Activated CD8-positive, alpha-beta memory T cell treated with anti-CD3 and anti-CD28 coated beads, Interleukin-2, amount 50 U/mL, for 48 hours (primary cell): ENCODE measurements at regions not wholly inside any gene's neighbourhood (a gene's known extent, or its start where the extent isn't known, plus 50 kb on each side); places are given as distances from the start of the nearest gene placed in this dataset.
A peak's percentile ranks its signal among the peaks of the same experiment; 100 is the strongest.

Experiments
- DNase-seq: peaks from one replicate; pipeline ENCODE4 v3.0.0-alpha.2; 2020

DNA sequence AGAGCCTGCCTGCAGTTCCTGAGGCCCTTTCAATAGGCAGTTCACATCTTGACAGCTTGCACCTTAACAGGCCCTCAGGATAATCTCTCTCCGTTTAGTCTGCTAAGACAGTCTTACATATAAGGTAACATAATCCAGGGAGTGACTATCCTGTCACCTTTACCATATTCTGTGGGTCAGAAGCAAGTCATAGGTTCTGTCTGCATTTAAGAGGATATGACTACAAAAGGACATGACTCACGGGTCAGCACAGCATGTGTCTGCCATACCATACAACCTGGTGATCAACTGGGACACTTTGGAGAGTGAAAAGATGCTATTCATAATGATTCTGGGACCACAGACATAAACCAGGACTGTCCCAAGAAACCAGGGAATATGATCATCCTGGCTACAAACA is 611.1 kb downstream of the SOX6 start:
- DNase-seq = no peak

DNA sequence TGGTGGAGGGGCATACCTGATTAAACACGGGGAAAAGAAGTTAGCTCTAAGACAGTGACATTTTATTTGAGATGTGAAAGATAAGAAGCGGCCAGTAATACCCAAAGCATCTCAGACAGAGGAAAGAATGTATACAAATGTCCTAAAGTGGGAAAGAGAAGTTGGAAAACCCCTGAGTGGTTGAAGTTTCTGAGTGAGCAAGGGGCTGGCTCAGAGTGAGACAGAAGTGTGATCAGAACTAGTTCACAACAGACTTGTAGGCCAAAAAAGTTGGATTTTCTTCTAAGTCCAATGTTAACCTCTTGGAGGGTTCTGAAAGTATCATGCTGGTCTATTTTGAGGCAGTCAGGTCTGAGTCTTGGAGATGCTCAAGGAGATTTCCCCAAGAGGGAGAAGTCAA is 608.7 kb downstream of the SOX6 start:
- no peak for DNase-seq

DNA sequence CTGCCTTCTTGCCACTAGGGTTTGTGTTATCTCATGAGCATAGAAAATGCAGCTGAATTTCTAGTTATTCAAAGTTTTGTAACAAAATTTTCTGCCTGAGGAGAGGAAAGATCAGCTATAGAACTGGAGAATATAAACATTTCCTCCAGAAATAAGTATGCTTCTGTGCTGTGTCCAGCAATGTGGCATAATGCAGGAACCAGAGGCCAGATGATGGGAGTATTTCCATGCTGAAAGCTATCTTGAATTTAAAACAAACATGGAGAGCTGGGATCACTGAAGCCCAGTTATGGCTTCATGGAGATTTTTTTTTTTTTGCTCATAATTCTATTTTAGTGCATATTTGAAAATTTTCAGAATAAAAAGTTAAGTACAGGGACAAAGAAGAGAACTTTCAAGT is 608.2 kb downstream of the SOX6 start:
- DNase-seq = no peak

DNA sequence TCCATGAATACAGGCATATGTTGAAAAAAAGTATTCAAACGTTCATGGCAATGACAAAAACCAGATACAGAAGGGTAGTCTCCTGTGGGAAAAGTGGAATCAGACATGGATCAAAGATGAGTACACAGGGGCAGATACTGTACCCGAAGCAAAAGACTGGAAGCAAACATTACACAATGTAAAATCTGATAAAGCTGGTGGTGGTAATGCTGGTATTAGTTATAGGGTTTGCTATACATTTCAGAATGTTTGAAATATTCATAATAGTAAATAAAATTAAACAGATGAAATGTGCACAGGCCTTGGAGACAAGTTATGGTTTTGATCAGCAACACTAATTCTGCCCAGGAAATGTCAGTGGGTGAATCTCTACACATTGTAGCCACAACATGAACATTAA is 607.6 kb downstream of the SOX6 start:
- no peak for DNase-seq

DNA sequence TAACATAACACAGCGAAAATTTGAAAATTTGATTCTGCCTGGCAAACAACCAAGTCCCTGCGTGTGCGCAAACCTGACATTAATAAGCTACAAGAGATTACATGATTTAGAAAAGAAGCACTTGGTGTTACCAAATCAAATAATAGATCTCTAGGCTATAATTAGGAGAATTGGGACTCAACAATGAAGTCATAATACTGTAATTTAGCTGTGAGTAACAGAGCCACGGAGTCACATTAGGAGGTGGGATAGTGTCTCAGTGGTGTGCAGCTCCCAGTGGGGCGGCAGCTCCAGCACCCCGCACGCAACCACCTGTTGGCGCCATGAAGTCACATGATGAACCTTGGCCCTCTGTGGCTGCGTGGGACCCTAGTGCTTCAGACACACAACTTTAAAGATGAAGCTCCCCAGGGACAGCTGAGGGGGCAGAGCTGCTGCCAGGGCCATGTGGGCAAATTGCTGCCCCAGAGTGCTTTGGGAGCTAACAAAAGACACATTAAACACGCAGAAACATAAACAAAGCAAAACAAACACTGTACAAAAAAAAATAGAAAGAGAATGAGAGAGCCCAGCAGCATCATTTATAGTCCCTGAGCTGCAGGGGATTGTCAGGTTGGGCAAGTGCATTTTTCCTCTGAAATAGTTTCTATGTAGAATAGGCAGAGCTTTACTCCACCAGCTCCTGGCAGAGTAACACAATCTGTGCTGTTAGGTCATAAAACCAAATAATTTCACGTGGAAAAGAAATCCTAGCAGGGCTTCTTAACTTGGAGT is 605.6 kb downstream of the SOX6 start:
- no peak for DNase-seq

DNA sequence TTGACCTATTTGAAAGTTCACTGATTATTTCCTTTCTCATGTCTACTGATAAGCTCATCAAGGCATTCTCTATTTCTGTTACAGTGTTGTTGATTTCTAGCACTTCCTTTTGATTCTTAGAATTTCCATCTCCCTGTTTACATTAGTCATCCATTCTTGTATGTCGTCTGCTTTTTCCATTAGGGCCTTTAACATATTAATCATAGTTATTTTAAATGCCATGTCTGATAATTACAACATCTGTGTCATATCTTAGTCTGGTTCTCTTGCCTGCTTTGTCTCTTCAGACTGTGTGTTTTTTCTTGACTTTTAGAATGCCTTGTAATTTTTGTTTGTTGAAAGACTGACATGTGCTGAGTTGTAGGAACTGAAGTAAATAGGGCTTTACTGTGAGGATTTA is 602.1 kb downstream of the SOX6 start:
- DNase-seq = no peak

DNA sequence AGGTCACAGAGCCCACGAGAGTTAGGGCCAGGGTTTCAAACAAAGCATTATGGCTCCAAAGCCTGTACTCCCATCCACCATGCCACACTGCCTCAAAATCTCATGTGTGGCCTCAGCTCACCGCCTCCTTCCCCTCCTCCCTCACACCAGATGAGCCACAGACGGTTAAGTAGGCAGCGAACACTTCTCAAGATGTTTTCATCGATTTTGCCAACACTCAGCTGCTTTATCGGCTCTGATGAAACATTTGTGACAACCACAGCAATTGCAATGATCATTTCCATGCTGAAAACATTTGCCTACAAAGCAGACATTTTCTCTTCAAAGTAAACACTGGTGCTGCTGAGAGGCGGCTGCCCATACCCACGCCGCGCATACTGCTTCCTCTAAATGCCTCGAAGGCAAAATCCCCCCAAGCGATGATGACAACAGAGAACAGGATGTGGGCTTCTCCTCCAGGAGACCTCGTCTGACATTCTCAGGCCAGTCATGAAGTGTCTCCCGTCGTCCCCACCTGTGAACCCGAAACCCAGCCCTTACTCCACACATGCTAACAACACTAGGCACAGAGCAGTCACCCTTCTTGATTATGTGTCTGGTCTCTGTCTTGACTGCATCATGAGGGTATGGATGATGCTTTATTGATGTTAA is 599.2 kb downstream of the SOX6 start:
- no peak for DNase-seq

DNA sequence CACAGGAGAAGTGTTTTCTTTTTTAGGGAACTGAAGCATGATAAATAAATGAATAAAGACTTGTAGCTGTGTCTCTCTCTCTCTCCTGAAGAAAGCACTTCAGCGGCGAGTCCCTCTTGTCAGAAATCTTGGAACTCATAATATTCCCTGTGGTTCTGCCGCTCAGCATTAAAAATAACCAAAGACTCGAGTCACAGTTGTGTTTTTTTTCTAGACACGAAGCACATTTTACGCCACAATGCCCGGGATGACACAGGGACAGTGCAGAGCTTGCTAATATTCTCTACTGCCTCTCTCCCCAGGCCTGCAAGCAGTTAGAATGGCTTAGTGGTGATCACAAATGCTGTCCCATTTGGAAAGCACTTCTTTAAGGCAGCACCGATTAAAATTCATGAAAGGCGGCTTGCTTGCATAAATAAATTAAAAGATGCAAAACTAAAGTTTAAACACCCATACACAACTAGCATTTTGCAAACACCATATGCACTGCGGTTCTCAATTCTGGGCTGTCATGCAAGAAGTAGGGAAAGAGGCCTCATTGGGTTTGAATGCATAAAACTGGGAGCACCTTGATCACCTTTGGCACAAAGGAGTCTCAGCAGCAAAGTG is 597.4 kb downstream of the SOX6 start:
- no peak for DNase-seq

DNA sequence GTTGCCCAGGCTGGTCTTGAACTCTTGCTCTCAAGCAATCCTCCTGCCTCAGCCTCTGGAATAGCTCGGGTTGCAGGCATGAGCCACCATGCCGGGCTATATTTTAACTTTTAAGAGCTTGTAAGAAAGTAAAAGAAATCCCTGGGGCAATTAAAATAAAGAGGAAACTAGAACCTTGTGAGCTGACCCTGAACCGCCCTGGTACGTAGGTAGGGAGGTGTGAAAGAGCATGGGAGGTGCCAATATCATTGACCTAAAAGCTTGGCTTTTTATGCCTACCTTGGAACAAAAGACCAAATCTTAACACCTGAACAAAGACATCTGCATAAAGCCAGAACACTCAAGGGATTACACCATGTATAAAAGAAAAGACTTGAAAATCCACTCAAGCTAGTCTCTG is 595.1 kb downstream of the SOX6 start:
- no peak for DNase-seq

DNA sequence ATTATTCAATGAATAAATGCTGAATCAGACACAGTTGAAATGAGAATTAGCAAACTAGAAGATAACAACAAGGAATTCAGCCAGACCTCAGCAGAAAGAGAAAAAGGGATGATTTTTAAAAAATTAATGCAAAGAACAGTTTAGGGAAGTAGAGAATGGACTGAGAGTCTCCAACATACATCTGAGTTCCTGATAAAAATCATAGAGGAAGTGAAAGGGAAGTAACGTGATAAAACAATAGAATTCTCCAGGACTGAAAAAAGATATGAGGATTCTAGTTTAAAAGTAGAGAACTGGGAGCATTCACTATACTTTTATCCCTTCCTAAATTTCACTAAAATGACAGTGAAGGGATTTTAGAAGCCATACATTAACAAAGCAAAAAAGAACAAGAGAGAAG is 592.0 kb downstream of the SOX6 start:
- DNase-seq = no peak

DNA sequence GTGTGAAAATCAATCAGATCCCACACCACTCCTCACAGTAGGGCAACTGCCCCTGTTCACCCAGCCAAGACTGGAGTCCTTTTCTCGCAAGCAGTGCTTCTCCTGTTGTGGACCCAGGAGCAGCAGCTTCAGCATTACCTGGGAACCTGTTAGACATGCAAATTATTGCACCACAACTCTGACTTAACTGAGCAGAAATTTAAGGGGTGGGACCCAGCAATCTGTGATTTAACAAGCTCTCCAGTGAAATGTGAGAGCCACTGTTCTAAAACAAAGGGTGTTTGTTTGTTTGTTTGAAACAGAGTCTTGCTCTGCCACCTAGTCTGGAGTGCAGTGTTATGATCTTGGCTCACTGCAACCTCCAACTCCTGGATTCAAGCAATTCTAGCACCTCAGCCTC is 591.4 kb downstream of the SOX6 start:
- no peak for DNase-seq

DNA sequence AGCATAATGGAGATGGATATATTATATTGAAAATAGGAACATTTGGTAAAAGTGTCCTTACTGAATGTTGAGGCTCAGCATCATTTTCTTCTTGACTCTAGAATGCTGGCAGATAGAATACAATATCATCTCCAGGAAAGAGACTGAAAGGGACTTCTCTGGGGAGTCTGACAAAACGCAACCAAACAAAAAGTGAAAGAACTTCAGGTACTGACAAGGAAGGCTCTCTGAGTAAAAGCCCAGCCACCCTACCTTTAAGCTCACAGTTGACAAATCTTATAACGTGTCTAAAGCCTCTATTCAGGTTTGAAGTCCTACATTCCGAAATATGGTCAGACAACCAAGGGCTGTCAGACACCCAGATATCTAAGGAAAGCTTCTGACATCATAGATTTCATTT is 590.8 kb downstream of the SOX6 start:
- DNase-seq = no peak

DNA sequence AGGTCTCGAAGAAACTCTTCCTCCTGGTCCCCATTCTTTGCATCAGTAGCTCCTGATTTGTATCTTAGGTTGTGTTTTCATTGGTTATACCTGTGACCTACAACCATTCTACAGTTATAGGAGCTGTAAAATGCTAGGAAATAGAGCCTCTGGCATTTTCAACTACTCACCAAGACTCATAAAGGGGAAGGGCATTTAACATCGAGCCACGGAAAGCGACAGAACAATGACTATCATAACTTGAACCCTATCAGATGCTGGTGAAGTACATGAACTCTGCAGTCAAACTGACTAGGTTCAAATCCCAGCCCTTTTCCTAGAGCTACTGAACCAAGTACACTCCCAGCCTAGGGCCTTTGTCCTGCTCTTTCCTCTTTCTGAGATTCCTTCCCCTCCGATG is 588.0 kb downstream of the SOX6 start:
- no peak for DNase-seq

DNA sequence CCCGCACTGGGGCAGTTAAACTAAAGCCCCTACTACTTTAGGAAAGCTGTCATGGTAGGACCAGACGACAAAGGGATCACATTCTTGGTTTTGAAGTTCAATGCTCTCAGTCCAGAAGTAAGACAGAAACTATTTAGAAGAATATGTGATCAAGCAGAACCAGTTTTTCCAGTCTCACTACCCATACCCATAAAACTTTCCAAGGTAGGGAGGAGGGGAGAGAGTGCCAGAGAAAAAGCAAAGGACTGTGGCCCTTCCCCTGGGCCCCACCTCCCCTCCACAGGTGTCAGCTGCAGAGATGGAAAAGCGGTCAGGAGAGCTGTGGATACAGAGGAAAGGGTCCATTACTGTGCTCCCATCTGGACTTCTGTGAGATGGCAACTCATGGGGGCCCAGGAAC is 587.1 kb downstream of the SOX6 start:
- no peak for DNase-seq

DNA sequence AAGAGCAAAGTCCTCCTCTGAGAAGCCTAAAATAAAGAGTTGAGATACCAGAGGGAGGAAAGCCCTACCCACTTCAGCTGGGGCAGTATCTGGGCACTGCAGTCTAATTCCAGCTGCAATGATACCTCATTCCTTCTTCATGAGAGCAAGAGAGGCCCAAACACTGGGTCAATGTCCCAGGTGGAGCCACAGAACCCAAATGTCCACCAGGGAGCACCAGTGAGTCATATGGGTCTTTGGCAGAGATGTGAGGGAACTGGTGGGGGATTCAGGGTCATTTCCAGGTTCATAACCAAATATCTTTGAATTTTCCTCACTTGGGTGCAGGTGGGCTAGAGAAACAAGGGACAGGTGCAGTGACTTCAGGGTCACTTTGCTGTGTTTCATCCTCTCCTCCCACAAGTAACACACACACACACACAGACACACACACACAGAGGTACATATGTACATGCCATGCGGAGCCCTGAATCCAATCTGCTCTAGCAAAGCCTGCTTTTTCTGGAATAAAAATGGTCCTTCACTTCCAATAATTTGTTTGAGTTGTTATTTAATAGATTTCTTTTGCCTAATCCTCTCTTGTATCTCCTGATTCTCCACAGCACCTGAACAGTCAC is 585.4 kb downstream of the SOX6 start:
- DNase-seq = peak; percentile 56

DNA sequence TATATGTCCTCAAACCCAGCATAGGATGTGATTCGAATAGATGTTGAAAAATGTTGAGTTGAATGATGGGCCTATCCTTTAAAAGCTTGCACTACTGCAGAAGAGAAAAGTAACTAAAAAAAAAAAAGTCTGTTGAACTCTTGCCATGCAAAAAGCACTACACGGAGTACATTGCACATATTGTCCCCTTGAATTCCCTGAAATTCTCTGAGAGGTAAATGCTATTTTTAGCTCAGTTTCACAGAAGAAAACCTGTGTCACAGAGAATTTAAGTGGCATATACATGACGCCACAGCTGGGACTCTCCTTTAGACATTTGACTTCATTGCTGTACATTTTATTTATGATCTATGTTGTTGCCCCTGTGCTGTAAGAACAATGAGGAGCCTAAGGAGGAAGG is 583.8 kb downstream of the SOX6 start:
- DNase-seq = no peak

DNA sequence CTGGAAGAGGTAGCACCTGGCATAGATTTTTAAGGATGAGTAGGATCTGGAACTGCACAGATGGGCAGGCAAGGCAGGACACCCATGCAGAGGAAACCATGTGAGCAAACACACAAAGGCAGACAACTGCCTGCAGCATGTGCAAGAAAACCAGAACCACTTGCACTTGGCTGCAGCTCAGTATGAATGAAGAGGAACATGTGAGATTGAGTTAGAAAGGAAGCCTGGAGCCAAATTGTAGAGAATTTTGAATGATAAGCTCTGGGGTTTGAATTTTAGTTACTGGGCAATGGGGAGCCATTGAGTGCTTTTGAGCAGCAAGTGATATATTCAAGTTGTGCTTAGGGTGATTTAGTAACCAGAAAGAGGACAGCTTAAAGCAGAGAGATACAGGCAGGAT is 583.4 kb downstream of the SOX6 start:
- no peak for DNase-seq

DNA sequence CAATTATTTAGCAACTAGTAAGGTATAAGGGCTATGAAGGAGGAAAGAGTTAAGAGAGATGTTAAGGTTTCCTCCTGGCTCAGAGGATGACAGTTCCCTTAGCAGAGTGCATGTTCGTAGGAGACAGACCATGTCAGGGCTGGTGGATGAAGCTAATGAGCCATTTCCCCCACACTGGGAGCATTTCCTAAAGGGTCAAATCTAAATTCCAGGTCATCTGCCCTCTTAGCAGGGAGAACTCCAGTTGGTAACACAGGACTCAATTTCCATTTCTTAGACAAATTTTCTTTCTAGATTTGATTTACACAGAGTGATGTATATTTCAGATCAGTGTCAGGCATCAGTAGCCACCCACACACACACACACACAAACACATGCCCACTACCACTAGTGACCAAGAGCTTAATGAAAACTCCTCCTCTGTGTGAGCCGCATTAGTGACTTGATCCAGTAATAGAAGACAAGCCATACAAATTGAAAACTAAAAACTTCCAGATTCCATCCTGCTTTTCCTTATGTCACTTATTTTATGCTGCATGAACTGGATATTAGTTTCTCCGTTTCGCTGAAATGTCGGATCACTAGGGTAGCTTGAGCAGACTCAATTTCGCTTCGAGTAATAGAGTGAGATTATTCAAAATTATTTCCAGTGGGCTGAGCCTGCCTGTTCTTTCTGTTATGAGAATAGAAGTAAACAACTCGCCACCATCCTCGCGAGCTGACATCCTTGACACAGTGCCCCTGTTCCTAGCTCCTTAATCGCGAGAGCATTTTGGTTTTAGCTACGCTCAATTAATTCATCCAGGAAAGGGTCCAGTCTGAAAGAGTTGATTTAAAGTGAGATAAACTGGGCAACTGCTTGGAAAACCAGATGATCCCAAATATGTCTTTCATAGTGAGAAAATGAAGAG is 582.6 kb downstream of the SOX6 start:
- DNase-seq = no peak

DNA sequence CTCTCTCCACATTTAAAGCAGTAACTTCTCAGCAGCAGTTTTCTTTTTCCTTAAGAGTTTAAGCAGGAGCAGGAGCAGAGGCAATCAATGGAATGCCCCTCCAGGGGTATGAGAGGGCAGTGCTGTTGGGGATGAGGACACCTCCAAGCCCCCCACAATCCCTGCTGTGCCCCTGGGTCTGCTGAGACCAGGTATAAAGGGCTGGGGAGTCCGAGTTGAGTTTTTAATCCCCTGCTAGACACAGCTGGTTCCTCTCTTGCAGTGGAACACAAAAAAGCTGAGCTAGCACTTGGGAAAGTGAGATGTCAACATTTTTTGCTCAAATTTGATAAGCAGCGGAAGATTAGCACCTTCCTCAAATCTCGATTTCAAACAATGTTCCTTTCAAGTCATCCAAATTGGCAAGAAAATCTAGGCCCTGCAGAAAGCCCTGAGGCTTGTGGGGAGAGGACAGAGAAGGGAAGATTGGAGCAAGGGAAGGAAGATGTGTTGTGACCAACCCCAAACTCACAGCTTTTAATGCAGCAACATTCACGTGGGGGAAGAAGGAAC is 581.9 kb downstream of the SOX6 start:
- no peak for DNase-seq

DNA sequence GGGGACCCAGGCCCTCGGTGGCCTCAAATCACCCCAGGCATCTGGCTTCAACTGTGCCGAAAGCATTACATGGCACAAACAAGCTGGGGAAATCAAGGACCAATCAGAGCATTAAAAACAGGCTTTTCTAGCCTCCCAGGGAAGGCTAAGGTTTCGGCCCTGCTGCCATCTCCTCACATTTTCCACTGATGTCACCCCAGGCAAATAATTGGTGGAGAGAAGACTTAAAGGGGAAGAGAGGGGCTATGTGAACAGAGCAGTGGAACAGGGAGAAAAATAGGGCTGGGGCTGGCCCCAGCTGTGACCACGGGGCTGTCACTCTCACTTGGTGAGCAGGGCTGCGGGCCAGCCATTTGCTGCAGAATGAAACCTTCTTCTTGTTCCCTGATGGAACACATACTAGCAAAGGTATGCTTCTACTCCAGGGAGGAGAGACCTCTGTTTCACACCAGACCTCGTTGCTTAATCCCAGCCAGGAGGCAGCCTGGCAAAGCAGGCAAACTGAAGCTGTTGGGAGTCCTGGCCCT is 581.3 kb downstream of the SOX6 start:
- DNase-seq = no peak

DNA sequence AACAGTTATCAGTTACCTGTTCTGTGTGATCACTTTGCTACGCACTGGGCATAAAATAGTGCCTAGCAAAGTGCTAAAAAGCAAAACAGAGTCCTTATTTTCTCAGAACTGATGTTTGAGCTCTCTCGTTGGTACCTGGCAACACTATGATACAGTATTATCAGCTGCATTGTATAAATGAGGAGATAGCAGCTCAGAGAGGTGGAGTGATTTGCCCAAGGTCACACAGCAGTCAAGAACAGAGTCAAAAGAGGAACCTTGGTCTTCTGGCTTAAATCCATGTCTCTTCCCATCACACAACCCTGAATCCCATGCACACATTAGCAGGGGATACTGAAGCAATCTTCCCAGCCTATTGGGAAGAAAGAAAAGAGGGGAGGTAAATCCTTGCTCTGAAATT is 580.5 kb downstream of the SOX6 start:
- no peak for DNase-seq

DNA sequence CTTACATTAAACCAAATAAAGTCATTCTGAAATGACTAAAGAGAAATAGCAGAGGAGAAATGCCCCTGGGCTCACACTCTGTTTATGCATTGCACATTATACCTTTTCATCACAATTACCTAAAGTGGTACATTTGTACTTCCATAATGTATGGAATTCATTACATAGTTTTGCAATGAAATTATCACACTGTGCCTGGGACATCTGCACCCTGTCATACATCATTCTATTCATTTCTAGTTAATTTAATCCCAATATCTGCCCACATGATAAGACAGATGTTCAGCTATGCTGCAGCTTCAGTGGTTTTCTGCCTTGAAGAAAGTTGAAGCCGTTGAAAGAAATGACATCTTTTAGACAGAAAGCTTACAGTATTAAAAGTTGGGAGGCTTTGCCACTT is 580.0 kb downstream of the SOX6 start:
- no peak for DNase-seq
